GM12878 (cell line): ENCODE measurements at regions not wholly inside any gene's neighbourhood (a gene's known extent, or its start where the extent isn't known, plus 50 kb on each side); places are given as distances from the start of the nearest gene placed in this dataset.

ENCODE experiments used
- ATF3 ChIP-seq: IDR thresholded peaks from 2 replicates; pipeline ENCODE4 v1.6.1; 2011; ENCODE audit warnings: low read depth, mild to moderate bottlenecking, low read length, moderate library complexity, borderline replicate concordance; ENCODE audit errors: extremely low read depth
- BHLHE40 ChIP-seq, 2 experiments: fragments of 450-650 bp in 1 of 2; IDR thresholded peaks; 2 replicates each; pipeline ENCODE4 v1.6.1; 2011 to 2017; ENCODE audit warnings: low read depth in 2 of 2, borderline replicate concordance in 1 of 2, improper control_type of control experiment in 1 of 2, low read length in 1 of 2, mild to moderate bottlenecking in 1 of 2
- CHD2 ChIP-seq: IDR thresholded peaks from 2 replicates; pipeline ENCODE4 v1.6.1; 2011; ENCODE audit warnings: low read depth, low read length, improper control_type of control experiment, borderline replicate concordance
- CHD4 ChIP-seq: fragments of 200-600 bp; sonication (generic); IDR thresholded peaks from 2 replicates; pipeline ENCODE4 v1.6.1; 2016; ENCODE audit warnings: mild to moderate bottlenecking
- CTCF ChIP-seq, 3 experiments: IDR thresholded peaks in 2 of 3; conservative IDR thresholded peaks in 1 of 3; 2 replicates each; pipeline ENCODE4 v1.5.1; 2011; ENCODE audit warnings: low read depth in 3 of 3, low read length in 3 of 3, mild to moderate bottlenecking in 3 of 3, control low read depth in 2 of 3, moderate library complexity in 2 of 3, inconsistent platforms in 1 of 3, mixed read lengths in 1 of 3; ENCODE audit not compliant: control insufficient read depth in 2 of 3, insufficient read depth in 1 of 3; ENCODE audit errors: extremely low read depth in 1 of 3
- EZH2 ChIP-seq: IDR thresholded peaks from 2 replicates; pipeline ENCODE4 v1.6.1; 2012; ENCODE audit warnings: low read depth, mild to moderate bottlenecking, control low read depth, inconsistent platforms, low read length, borderline replicate concordance; ENCODE audit not compliant: control insufficient read depth
- HDAC6 ChIP-seq: fragments of 200-600 bp; sonication (generic); IDR thresholded peaks from one replicate; pipeline ENCODE4 v1.8.0; 2017; ENCODE audit warnings: antibody characterized with exemption; ENCODE audit not compliant: unreplicated experiment
- MXI1 ChIP-seq: fragments of 150-350 bp; IDR thresholded peaks from 2 replicates; pipeline ENCODE4 v1.6.1; 2011; ENCODE audit warnings: low read depth, mild to moderate bottlenecking, inconsistent platforms, low read length, improper control_type of control experiment
- NFYB ChIP-seq: IDR thresholded peaks from 2 replicates; pipeline ENCODE4 v1.6.1; 2011; ENCODE audit warnings: low read depth, mild to moderate bottlenecking, low read length, improper control_type of control experiment, moderate library complexity; ENCODE audit not compliant: insufficient read depth
- NRF1 ChIP-seq: conservative IDR thresholded peaks from 2 replicates; pipeline ENCODE4 v1.6.1; 2011; ENCODE audit warnings: mild to moderate bottlenecking, low read depth, low read length, improper control_type of control experiment
- POLR2A ChIP-seq: IDR thresholded peaks from 2 replicates; pipeline ENCODE4 v1.6.1; 2011; ENCODE audit warnings: low read depth, mild to moderate bottlenecking, low read length
- REST ChIP-seq: IDR thresholded peaks from 2 replicates; pipeline ENCODE4 v1.6.1; 2012; ENCODE audit warnings: mild to moderate bottlenecking, low read depth, low read length
- ZBTB33 ChIP-seq: fragments of 450-650 bp; IDR thresholded peaks from 2 replicates; pipeline ENCODE4 v1.6.1; 2017; ENCODE audit warnings: mild to moderate bottlenecking
- ZNF384 ChIP-seq: IDR thresholded peaks from 2 replicates; pipeline ENCODE4 v1.6.1; 2012; ENCODE audit warnings: low read depth, mild to moderate bottlenecking, low read length, improper control_type of control experiment, borderline replicate concordance

GRCh38 chr6:56366141-56366852 lies 118.9 kb upstream of the COL21A1 start:
- TF ChIP-seq BHLHE40 (IDR thresholded peaks at IDR 0.05; ENCODE audit: borderline replicate concordance in 1 of 2, low read depth in 2 of 2, low read length in 1 of 2), result no peak
- no peak for TF ChIP-seq POLR2A
- no peak for TF ChIP-seq ZNF384
- no peak for TF ChIP-seq ATF3
- no peak for TF ChIP-seq CTCF (IDR thresholded peaks at IDR 0.05 in 2 of 3, conservative IDR thresholded peaks at IDR 0.05 in 1 of 3; ENCODE audit: control insufficient read depth in 2 of 3, extremely low read depth in 1 of 3, insufficient read depth in 1 of 3, low read depth in 3 of 3, low read length in 3 of 3)
- no peak for TF ChIP-seq NFYB
- TF ChIP-seq ZBTB33, result no peak
- no peak for TF ChIP-seq EZH2
- TF ChIP-seq NRF1, result no peak
- TF ChIP-seq REST, result no peak
- no peak for TF ChIP-seq HDAC6
- TF ChIP-seq MXI1, result no peak
- TF ChIP-seq CHD2, result no peak
- no peak for TF ChIP-seq CHD4
